Vagina (tissue), 2 donors: ENCODE measurements at regions not wholly inside any gene's neighbourhood (a gene's known extent, or its start where the extent isn't known, plus 50 kb on each side); places are given as distances from the start of the nearest gene placed in this dataset.

ENCODE experiments used
- DNase-seq, 2 donors: peaks; one replicate each; pipeline ENCODE4 v3.0.0-alpha.2; 2017; ENCODE audit errors: extremely low spot score in 2 of 2
- H3K27ac ChIP-seq: fragments of 200-600 bp; sonication (generic); one replicate; pipeline ENCODE4 v1.5.1; 2019
- H3K27me3 ChIP-seq: fragments of 200-600 bp; sonication (generic); one replicate; pipeline ENCODE4 v1.5.1; 2019
- H3K36me3 ChIP-seq, 2 donors: fragments of 200-600 bp; sonication (generic); one replicate each; pipeline ENCODE4 v1.5.1; 2017 to 2019
- H3K4me1 ChIP-seq: fragments of 200-600 bp; sonication (generic); one replicate; pipeline ENCODE4 v1.5.1; 2019
- H3K4me3 ChIP-seq, 2 donors: fragments of 200-600 bp; sonication (generic); 1 replicate in 1 of 2; 2 replicates in 1 of 2; pipeline ENCODE4 v1.5.1; 2016 to 2019
- H3K9me3 ChIP-seq: fragments of 200-600 bp; sonication (generic); one replicate; pipeline ENCODE4 v1.5.1; 2019
- CTCF ChIP-seq, 3 experiments: fragments of 450-650 bp in 2 of 3; fragments of 200-600 bp in 1 of 3; sonication (generic) in 1 of 3; IDR thresholded peaks; one replicate each; pipeline ENCODE4 v1.5.1; 2017 to 2019; ENCODE audit warnings: antibody characterized with exemption in 3 of 3, mild to moderate bottlenecking in 2 of 3, moderate library complexity in 2 of 3
- POLR2A ChIP-seq, 2 donors: fragments of 450-650 bp; IDR thresholded peaks; one replicate each; pipeline ENCODE4 v1.6.1; 2017; ENCODE audit warnings: antibody characterized with exemption in 2 of 2, mild to moderate bottlenecking in 2 of 2, moderate library complexity in 2 of 2
- POLR2AphosphoS5 ChIP-seq, 2 donors: sonication (generic); formaldehyde crosslinking; IDR thresholded peaks; one replicate each; pipeline ENCODE4 v1.9.0; 2017; ENCODE audit warnings: antibody characterized with exemption in 2 of 2, mild to moderate bottlenecking in 2 of 2, low read depth in 1 of 2; ENCODE audit not compliant: insufficient read depth in 1 of 2
- intact Hi-C: fragments of 100-400 bp; cut with DNase I; formaldehyde crosslinking; loops from one replicate; pipeline ENCODE4 v1.15.1; 2023

GRCh38 chr4:38226170-38226569 lies 266.0 kb downstream of the PTTG2 start:
- no peak overlapping the region for H3K27ac ChIP-seq
- TF ChIP-seq POLR2A (IDR thresholded peaks at IDR 0.05), result no peak
- no peak for TF ChIP-seq POLR2AphosphoS5 (IDR thresholded peaks at IDR 0.05; ENCODE audit: insufficient read depth in 1 of 2, low read depth in 1 of 2)
- no peak for TF ChIP-seq CTCF (IDR thresholded peaks at IDR 0.05)
- H3K4me1 ChIP-seq, result peaks cover 39% of the 10 kb centered on the region
- no peaks in the 10 kb centered on the region for H3K27me3 ChIP-seq
- intact Hi-C loops, result no loop called here
- H3K4me3 ChIP-seq, result no peak overlapping the region
- DNase-seq, result no peak
- H3K9me3 ChIP-seq, result no peaks in the 10 kb centered on the region
- no peaks in the 10 kb centered on the region for H3K36me3 ChIP-seq

- H3K9me3 ChIP-seq, result no peaks in the 10 kb centered on the region
- TF ChIP-seq POLR2A (IDR thresholded peaks at IDR 0.05), result no peak
- peak; percentile 19 to 39 for TF ChIP-seq POLR2AphosphoS5 (IDR thresholded peaks at IDR 0.05; ENCODE audit: insufficient read depth in 1 of 2, low read depth in 1 of 2)
- TF ChIP-seq CTCF (IDR thresholded peaks at IDR 0.05), result no peak
- no peaks in the 10 kb centered on the region for H3K27me3 ChIP-seq
- H3K27ac ChIP-seq, result peak overlapping the region; percentile 70
- H3K4me3 ChIP-seq, result no peak overlapping the region
- no peak for DNase-seq
- no peaks in the 10 kb centered on the region for H3K36me3 ChIP-seq
- intact Hi-C loops, result no loop called here
- H3K4me1 ChIP-seq, result peaks cover 24% of the 10 kb centered on the region
Observed at GRCh38 chr4:38230121-38230801, 270.1 kb downstream of the PTTG2 start.

- no peaks in the 10 kb centered on the region for H3K36me3 ChIP-seq
- intact Hi-C loops, result no loop called here
- TF ChIP-seq POLR2AphosphoS5 (IDR thresholded peaks at IDR 0.05; ENCODE audit: insufficient read depth in 1 of 2, low read depth in 1 of 2), result no peak
- no peak for TF ChIP-seq CTCF (IDR thresholded peaks at IDR 0.05)
- TF ChIP-seq POLR2A (IDR thresholded peaks at IDR 0.05), result no peak
- no peak overlapping the region for H3K4me3 ChIP-seq
- no peak for DNase-seq
- no peaks in the 10 kb centered on the region for H3K9me3 ChIP-seq
- H3K27me3 ChIP-seq, result no peaks in the 10 kb centered on the region
- H3K4me1 ChIP-seq, result peaks cover 27% of the 10 kb centered on the region
- peak overlapping the region; percentile 70 for H3K27ac ChIP-seq
Observed at GRCh38 chr4:38230821-38231563, 270.8 kb downstream of the PTTG2 start.

GRCh38 chr4:38231626-38232025 lies 271.4 kb downstream of the PTTG2 start:
- DNase-seq, result no peak
- Histone ChIP-seq H3K9me3 (no peaks in the 10 kb centered on the region), H3K36me3 (no peaks in the 10 kb centered on the region), H3K4me1 (peaks cover 34% of the 10 kb centered on the region), H3K27ac (peak overlapping the region; percentile 70), H3K27me3 (no peaks in the 10 kb centered on the region), H3K4me3 (no peak overlapping the region)
- TF ChIP-seq POLR2A (IDR thresholded peaks at IDR 0.05), result no peak
- TF ChIP-seq CTCF (IDR thresholded peaks at IDR 0.05), result no peak
- no peak for TF ChIP-seq POLR2AphosphoS5 (IDR thresholded peaks at IDR 0.05; ENCODE audit: insufficient read depth in 1 of 2, low read depth in 1 of 2)
- intact Hi-C loops, result no loop called here

- no peaks in the 10 kb centered on the region for H3K36me3 ChIP-seq
- TF ChIP-seq CTCF (IDR thresholded peaks at IDR 0.05), result no peak
- no peak for TF ChIP-seq POLR2A (IDR thresholded peaks at IDR 0.05)
- no peak for TF ChIP-seq POLR2AphosphoS5 (IDR thresholded peaks at IDR 0.05; ENCODE audit: insufficient read depth in 1 of 2, low read depth in 1 of 2)
- H3K27me3 ChIP-seq, result no peaks in the 10 kb centered on the region
- H3K4me3 ChIP-seq, result no peak overlapping the region
- H3K27ac ChIP-seq, result no peak overlapping the region
- intact Hi-C loops, result no loop called here
- DNase-seq, result no peak
- H3K4me1 ChIP-seq, result peaks cover 37% of the 10 kb centered on the region
- no peaks in the 10 kb centered on the region for H3K9me3 ChIP-seq
Observed at GRCh38 chr4:38232741-38233140, 272.5 kb downstream of the PTTG2 start.
